Endothelial cell (in vitro differentiated cells): ENCODE measurements at regions not wholly inside any gene's neighbourhood (a gene's known extent, or its start where the extent isn't known, plus 50 kb on each side); places are given as distances from the start of the nearest gene placed in this dataset.

Experiments used
- DNase-seq: peaks from one replicate; pipeline ENCODE4 v3.0.0; 2021; ENCODE audit warnings: low spot score
- H3K27ac Mint-ChIP-seq: one replicate; pipeline ENCODE4 v1.8.0; 2021; ENCODE audit warnings: mixed read lengths, inconsistent platforms; ENCODE audit not compliant: unreplicated experiment
- H3K27me3 Mint-ChIP-seq: one replicate; pipeline ENCODE4 v1.8.0; 2021; ENCODE audit warnings: mild to moderate bottlenecking, moderate library complexity, mixed read lengths, inconsistent platforms; ENCODE audit not compliant: unreplicated experiment
- H3K36me3 Mint-ChIP-seq: one replicate; pipeline ENCODE4 v1.8.0; 2021; ENCODE audit warnings: mild to moderate bottlenecking, low read depth, mixed read lengths, inconsistent platforms; ENCODE audit not compliant: unreplicated experiment
- H3K4me1 Mint-ChIP-seq: one replicate; pipeline ENCODE4 v1.8.0; 2021; ENCODE audit warnings: mild to moderate bottlenecking, mixed read lengths, inconsistent platforms; ENCODE audit not compliant: unreplicated experiment
- H3K4me3 Mint-ChIP-seq: one replicate; pipeline ENCODE4 v1.8.0; 2021; ENCODE audit warnings: mild to moderate bottlenecking, mixed read lengths, inconsistent platforms; ENCODE audit not compliant: unreplicated experiment
- H3K9me3 Mint-ChIP-seq: one replicate; pipeline ENCODE4 v1.8.0; 2021; ENCODE audit warnings: mixed read lengths, inconsistent platforms; ENCODE audit not compliant: unreplicated experiment
- CTCF ChIP-seq: fragments of 200-600 bp; sonication (generic); IDR thresholded peaks from one replicate; pipeline ENCODE4 v1.5.0; 2021; ENCODE audit warnings: antibody characterized with exemption; ENCODE audit not compliant: unreplicated experiment

GRCh38 chrX:78886550-78886949 is 58.6 kb upstream of the P2RY10 start:
- H3K27me3 Mint-ChIP-seq: peaks cover 1% of the 10 kb centered on the region
- no peak for DNase-seq
- TF ChIP-seq CTCF: peak; percentile 27

More at GRCh38 chrX:78886550-78886949, 58.6 kb upstream of the P2RY10 start:
- H3K4me1 Mint-ChIP-seq: no peaks in the 10 kb centered on the region
- no peaks in the 10 kb centered on the region for H3K36me3 Mint-ChIP-seq
- no peak overlapping the region for H3K27ac Mint-ChIP-seq
- no peak overlapping the region for H3K4me3 Mint-ChIP-seq
- no peaks in the 10 kb centered on the region for H3K9me3 Mint-ChIP-seq
